ENCODE measurements at regions not wholly inside any gene's neighbourhood (a gene's known extent, or its start where the extent isn't known, plus 50 kb on each side); places are given as distances from the start of the nearest gene placed in this dataset.
"Not testable (repeated sequence)": the region's sequence is repeated elsewhere in the genome, so short reads cannot be mapped to it uniquely, and the experiment has no call there.

DNA sequence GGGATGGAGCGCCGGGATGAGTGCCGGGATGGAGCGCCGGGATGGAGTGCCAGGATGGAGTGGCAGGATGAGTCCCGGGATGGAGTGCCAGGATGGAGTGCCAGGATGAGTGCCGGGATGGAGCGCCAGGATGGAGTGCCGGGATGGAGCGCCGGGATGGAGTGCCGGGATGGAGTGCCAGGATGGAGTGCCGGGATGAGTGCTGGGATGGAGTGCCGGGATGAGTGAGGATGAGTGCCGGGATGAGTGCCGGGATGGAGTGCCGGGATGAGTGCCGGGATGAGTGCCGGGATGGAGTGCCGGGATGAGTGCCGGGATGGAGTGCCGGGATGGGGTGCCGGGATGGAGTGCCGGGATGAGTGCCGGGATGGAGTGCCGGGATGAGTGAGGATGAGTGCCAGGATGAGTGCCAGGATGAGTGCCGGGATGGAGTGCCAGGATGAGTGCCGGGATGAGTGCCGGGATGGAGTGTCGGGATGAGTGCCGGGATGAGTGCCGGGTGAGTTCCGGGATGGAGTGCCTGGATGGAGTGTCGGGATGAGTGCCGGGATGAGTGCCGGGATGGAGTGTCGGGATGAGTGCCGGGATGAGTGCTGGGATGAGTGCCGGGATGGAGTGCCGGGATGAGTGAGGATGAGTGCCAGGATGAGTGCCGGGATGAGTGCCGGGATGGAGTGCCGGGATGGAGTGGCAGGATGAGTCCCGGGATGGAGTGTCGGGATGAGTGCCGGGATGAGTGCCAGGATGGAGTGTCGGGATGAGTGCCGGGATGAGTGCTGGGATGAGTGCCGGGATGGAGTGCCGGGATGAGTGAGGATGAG is 52.9 kb upstream of the HELT start:
- intact Hi-C loops (cut with micrococcal nuclease; ENCODE audit: unreplicated experiment); CTCF ChIA-PET (ENCODE audit: low intra/inter-chr PET ratio, low total read pairs); H3K27ac ChIP-seq (ENCODE audit: extremely low read length, insufficient read depth, low read length); H3K36me3 ChIP-seq (replicated peaks in 1 of 2; ENCODE audit: control insufficient read depth in 1 of 2, insufficient read depth in 2 of 2, low read length in 2 of 2); in situ Hi-C loops (cut with HindIII; ENCODE audit: extremely low pct_ligation_motif_present, low pct_unique_long_range_greater_than_20kb); DNase-seq (ENCODE audit: low spot score); ATAC-seq; BruUV-seq (replicated peaks); FAIRE-seq; H3K27me3 ChIP-seq (ENCODE audit: control insufficient read depth in 1 of 2, insufficient read depth in 2 of 2, low read length in 2 of 2); H3K4me3 ChIP-seq (replicated peaks in 1 of 3; ENCODE audit: insufficient read depth in 1 of 3, low read depth in 2 of 3, low read length in 3 of 3); POLR2A ChIA-PET; H3K9me3 ChIP-seq (ENCODE audit: low read length); H2AFZ ChIP-seq (ENCODE audit: low read length); H4K20me1 ChIP-seq (ENCODE audit: insufficient read depth, low read length); H3K4me2 ChIP-seq (ENCODE audit: low read depth, low read length); H3K79me2 ChIP-seq (ENCODE audit: insufficient read depth, low read length); H3K9ac ChIP-seq (ENCODE audit: insufficient read depth, low read depth, low read length): not testable (repeated sequence)
- 93% methylated on average over 48 of the region's 50 CpGs for WGBS (ENCODE audit: low lambda C conversion rate)
- peaks cover 24% of the 10 kb centered on the region for H3K4me1 ChIP-seq (ENCODE audit: insufficient read depth, low read length)

DNA sequence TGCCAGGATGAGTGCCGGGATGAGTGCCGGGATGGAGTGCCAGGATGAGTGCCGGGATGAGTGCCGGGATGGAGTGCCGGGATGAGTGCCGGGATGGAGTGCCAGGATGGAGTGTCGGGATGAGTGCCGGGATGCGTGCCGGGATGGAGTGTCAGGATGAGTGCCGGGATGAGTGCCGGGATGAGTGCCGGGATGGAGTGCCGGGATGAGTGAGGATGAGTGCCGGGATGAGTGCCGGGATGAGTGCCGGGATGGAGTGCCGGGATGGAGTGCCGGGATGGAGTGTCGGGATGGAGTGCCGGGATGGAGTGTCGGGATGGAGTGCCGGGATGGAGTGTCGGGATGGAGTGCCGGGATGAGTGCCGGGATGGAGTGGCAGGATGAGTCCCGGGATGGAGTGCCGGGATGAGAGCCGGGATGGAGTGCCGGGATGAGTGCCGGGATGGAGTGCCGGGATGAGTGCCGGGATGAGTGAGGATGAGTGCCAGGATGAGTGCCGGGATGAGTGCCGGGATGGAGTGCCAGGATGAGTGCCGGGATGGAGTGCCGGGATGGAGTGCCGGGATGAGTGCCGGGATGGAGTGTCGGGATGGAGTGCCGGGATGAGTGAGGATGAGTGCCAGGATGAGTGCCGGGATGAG is 52.1 kb upstream of the HELT start:
- H4K20me1 ChIP-seq (ENCODE audit: insufficient read depth, low read length); H3K36me3 ChIP-seq (replicated peaks in 1 of 2; ENCODE audit: control insufficient read depth in 1 of 2, insufficient read depth in 2 of 2, low read length in 2 of 2); POLR2A ChIA-PET; H3K9ac ChIP-seq (ENCODE audit: insufficient read depth, low read depth, low read length); in situ Hi-C loops (cut with HindIII; ENCODE audit: extremely low pct_ligation_motif_present, low pct_unique_long_range_greater_than_20kb); H2AFZ ChIP-seq (ENCODE audit: low read length); H3K27ac ChIP-seq (ENCODE audit: extremely low read length, insufficient read depth, low read length); H3K4me3 ChIP-seq (replicated peaks in 1 of 3; ENCODE audit: insufficient read depth in 1 of 3, low read depth in 2 of 3, low read length in 3 of 3); H3K27me3 ChIP-seq (ENCODE audit: control insufficient read depth in 1 of 2, insufficient read depth in 2 of 2, low read length in 2 of 2); DNase-seq (ENCODE audit: low spot score); BruUV-seq (replicated peaks); H3K9me3 ChIP-seq (ENCODE audit: low read length); ATAC-seq; FAIRE-seq; H3K4me2 ChIP-seq (ENCODE audit: low read depth, low read length); intact Hi-C loops (cut with micrococcal nuclease; ENCODE audit: unreplicated experiment); H3K79me2 ChIP-seq (ENCODE audit: insufficient read depth, low read length); CTCF ChIA-PET (ENCODE audit: low intra/inter-chr PET ratio, low total read pairs): not testable (repeated sequence)
- peaks cover 16% of the 10 kb centered on the region for H3K4me1 ChIP-seq (ENCODE audit: insufficient read depth, low read length)
- WGBS (ENCODE audit: low lambda C conversion rate) = 92% methylated on average over 41 of the region's 42 CpGs

DNA sequence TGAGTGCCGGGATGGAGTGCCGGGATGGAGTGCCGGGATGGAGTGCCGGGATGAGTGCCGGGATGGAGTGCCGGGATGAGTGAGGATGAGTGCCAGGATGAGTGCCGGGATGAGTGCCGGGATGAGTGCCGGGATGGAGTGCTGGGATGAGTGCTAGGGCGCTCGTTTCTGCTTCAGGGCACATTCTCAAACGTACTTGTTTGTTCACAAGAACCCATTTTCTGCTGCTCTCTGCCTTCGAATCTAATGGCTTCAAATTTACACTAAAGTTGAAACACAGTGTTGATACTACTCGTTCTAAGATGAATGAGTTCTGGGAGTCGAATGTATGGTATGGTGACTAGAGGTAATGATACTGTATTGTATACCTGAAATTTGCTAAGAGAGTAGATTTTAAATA is 50.6 kb upstream of the HELT start:
- in situ Hi-C loops (cut with HindIII; ENCODE audit: extremely low pct_ligation_motif_present, low pct_unique_long_range_greater_than_20kb); H3K79me2 ChIP-seq (ENCODE audit: insufficient read depth, low read length); POLR2A ChIA-PET; BruUV-seq (replicated peaks); H3K36me3 ChIP-seq (replicated peaks in 1 of 2; ENCODE audit: control insufficient read depth in 1 of 2, insufficient read depth in 2 of 2, low read length in 2 of 2); intact Hi-C loops (cut with micrococcal nuclease; ENCODE audit: unreplicated experiment); H3K27me3 ChIP-seq (ENCODE audit: control insufficient read depth in 1 of 2, insufficient read depth in 2 of 2, low read length in 2 of 2); H2AFZ ChIP-seq (ENCODE audit: low read length); H3K4me1 ChIP-seq (ENCODE audit: insufficient read depth, low read length); H3K9ac ChIP-seq (ENCODE audit: insufficient read depth, low read depth, low read length); CTCF ChIA-PET (ENCODE audit: low intra/inter-chr PET ratio, low total read pairs); H3K27ac ChIP-seq (ENCODE audit: extremely low read length, insufficient read depth, low read length); H4K20me1 ChIP-seq (ENCODE audit: insufficient read depth, low read length); ATAC-seq; DNase-seq (ENCODE audit: low spot score); H3K9me3 ChIP-seq (ENCODE audit: low read length); H3K4me3 ChIP-seq (replicated peaks in 1 of 3; ENCODE audit: insufficient read depth in 1 of 3, low read depth in 2 of 3, low read length in 3 of 3); FAIRE-seq; H3K4me2 ChIP-seq (ENCODE audit: low read depth, low read length): not testable (repeated sequence)
- 76% methylated on average over 15 of the region's 15 CpGs for WGBS (ENCODE audit: low lambda C conversion rate)

All from HepG2 (cell line).